GM12864 (cell line): ENCODE measurements at regions not wholly inside any gene's neighbourhood (a gene's known extent, or its start where the extent isn't known, plus 50 kb on each side); places are given as distances from the start of the nearest gene placed in this dataset.
"Not testable (repeated sequence)": the region's sequence is repeated elsewhere in the genome, so short reads cannot be mapped to it uniquely, and the experiment has no call there.

ENCODE experiments used
- DNase-seq: peaks from one replicate; pipeline ENCODE4 v3.0.0-alpha.2; 2011; ENCODE audit warnings: low read depth
- H3K4me3 ChIP-seq: 2 replicates; pipeline ENCODE4 v1.5.1; 2011; ENCODE audit warnings: mild to moderate bottlenecking, low read depth, low read length, control low read depth
- CTCF ChIP-seq: IDR thresholded peaks from 2 replicates; pipeline ENCODE4 v1.5.1; 2011; ENCODE audit warnings: low read depth, mild to moderate bottlenecking, moderate library complexity, low read length, control low read depth, inconsistent platforms; ENCODE audit errors: missing control alignments

GRCh38 chrX:1802912-1803311 is 188.1 kb downstream of the ASMT start:
- DNase-seq: no peak
- H3K4me3 ChIP-seq: no peak overlapping the region
- TF ChIP-seq CTCF: no peak

DNA sequence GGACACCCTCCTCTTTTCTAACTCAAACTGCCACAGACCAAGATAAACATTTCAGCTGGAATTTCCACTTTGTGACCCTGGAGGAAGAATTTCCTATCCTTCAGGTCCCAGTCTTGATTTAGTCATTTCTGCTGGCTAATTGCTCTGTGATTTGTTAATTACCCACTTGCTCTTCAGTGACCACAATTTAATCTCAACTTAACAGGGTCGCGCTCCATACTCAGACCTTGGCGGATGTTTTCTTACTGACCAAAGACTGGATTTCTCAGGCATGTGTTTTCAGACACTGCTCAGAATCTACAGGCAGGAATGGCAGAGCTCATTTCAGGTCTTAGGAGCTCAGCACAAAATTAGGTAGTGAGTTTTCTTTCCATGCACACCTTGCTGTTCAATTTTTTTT is 188.9 kb downstream of the ASMT start:
- DNase-seq: no peak
- TF ChIP-seq CTCF: no peak
- H3K4me3 ChIP-seq: no peak overlapping the region

- no peak for DNase-seq
- no peak for TF ChIP-seq CTCF
- no peak overlapping the region for H3K4me3 ChIP-seq
These were observed 192.5 kb downstream of the ASMT start for GRCh38 chrX:1807301-1807731.

DNA sequence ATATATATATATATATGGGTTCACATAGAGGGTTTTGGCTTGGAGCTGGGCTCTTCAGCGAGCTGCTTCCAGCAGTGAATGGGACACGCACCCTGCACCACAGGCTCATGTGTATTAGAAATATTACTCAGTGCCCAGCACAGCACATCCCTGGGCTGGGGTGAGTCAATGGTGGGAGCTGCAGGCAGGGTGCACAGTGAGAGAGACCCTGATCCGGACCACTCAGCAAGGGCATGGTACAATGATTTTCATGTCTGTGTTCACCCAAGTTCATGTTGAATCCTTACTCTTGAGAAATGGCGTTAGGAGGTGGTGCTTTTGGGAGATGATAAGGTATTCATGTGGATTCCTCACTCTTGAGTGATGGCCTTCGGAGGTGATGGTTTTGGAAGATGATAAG is 194.7 kb downstream of the ASMT start:
- H3K4me3 ChIP-seq: no peak overlapping the region
- no peak for TF ChIP-seq CTCF
- no peak for DNase-seq

- no peak for TF ChIP-seq CTCF
- no peak for DNase-seq
- no peak overlapping the region for H3K4me3 ChIP-seq
These were observed 198.9 kb downstream of the ASMT start for GRCh38 chrX:1813809-1814208.

DNA sequence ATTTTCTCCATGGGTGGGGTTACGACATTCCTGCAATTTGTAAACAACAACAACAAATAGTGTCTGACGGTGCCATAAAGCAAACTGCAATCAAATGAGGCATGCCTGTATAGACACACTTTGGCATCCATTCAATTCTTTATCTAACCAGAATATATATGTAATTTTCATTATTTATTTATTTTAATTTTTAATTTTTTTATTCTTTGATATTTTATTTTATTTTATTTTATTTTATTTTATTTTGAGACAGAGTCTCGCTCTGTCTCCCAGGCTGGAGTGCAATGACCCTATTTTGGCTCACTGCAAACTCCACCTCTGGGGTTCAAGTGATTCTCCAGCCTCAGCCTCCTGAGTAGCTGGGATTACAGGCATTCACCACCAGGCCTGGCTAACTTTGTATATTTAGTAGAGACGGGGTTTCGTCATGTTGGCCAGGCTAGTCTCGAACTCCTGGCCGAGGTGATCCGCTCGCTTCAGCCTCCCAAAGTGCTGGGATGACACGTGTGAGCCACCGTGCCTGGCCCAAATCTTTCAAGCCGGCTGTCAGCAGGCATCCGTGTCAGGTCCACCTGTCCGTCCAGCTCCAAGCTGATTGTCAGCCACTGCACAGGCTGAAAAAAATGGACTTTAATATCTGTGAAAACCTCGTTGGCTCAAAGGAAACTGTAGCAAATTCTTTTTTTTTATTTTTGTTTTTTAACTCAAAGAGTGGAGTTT is 200.8 kb downstream of the ASMT start:
- no peak overlapping the region for H3K4me3 ChIP-seq
- TF ChIP-seq CTCF: no peak
- no peak for DNase-seq

DNA sequence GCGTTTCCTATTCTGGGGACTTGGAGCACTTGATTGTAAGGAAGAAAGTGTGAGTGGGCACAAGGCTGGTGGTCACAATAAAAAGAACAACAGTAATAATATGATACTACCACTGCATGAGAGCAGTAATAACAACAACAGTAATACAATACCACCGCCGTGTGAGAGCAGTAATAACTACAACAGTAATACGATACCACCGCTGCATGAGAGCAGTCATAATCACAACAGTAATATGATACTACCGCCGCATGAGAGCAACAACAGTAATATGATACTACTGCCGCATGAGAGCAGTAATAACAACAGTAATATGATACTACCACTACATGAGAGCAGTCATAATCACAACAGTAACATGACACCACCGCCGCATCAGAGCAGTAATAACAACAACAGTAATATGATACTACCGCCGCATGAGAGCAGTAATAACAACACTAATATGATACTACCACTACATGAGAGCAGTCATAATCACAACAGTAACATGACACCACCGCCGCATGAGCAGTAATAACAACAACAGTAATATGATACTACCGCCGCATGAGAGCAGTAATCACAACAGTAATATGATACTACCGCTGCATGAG is 201.6 kb downstream of the ASMT start:
- H3K4me3 ChIP-seq, DNase-seq: not testable (repeated sequence)
